ENCODE measurements at regions not wholly inside any gene's neighbourhood (a gene's known extent, or its start where the extent isn't known, plus 50 kb on each side); places are given as distances from the start of the nearest gene placed in this dataset.

DNA sequence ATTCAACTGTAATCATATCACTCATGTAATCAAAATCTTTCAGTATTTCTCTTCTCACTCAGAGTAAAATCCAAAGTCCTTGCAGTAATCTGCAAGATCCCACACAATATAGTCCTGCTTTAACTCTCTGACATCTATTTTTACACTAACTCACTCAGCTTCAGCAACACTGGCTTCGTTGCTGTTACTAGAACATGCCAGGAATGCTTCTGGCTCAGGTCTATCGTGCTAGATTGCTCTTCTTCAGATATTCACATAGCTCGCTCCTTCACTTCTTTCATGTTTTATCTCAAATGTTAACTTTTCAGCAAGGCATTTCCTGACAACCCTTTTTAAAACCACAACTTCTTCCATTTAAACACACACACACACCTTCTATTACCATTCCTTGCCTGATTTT is 331.7 kb upstream of the HTR2C start:
- H2AFZ ChIP-seq (ENCODE audit: low read length), result no peak overlapping the region
- H3K9ac ChIP-seq (ENCODE audit: low read depth, low read length, poor library complexity, severe bottlenecking), result no peak overlapping the region
- TF ChIP-seq EZH2phosphoT487 (IDR thresholded peaks at IDR 0.05; ENCODE audit: borderline replicate concordance) (no peak), CTCF (conservative IDR thresholded peaks at IDR 0.05; ENCODE audit: low read length) (no peak)
- no peaks in the 10 kb centered on the region for H3F3A ChIP-seq (ENCODE audit: low read depth)
- no peaks in the 10 kb centered on the region for H3K79me2 ChIP-seq (ENCODE audit: insufficient read depth, low read length)
- no peaks in the 10 kb centered on the region for H4K20me1 ChIP-seq (ENCODE audit: insufficient read depth, low read length, poor library complexity, severe bottlenecking)
- no peak overlapping the region for H3K4me3 ChIP-seq (ENCODE audit: low read length, poor library complexity, severe bottlenecking)
- no peaks in the 10 kb centered on the region for H3K27me3 ChIP-seq (ENCODE audit: insufficient read depth, low read length, poor library complexity, severe bottlenecking)
- no peaks in the 10 kb centered on the region for H3K36me3 ChIP-seq (ENCODE audit: insufficient read depth, low read length)
- no peaks in the 10 kb centered on the region for H3K4me1 ChIP-seq (ENCODE audit: insufficient read depth, low read length, poor library complexity, severe bottlenecking)
- H3K9me2 ChIP-seq (replicated peaks; ENCODE audit: low read depth, low read length), result no peaks in the 10 kb centered on the region
- no peak overlapping the region for H3K4me2 ChIP-seq (ENCODE audit: low read depth, low read length, poor library complexity, severe bottlenecking)
- no peaks in the 10 kb centered on the region for H3K9me3 ChIP-seq (ENCODE audit: insufficient read depth, low read depth, low read length)

GRCh38 chrX:114251575-114251974 is 332.3 kb upstream of the HTR2C start:
- no peak overlapping the region for H3K4me3 ChIP-seq (ENCODE audit: low read length, poor library complexity, severe bottlenecking)
- H3K27me3 ChIP-seq (ENCODE audit: insufficient read depth, low read length, poor library complexity, severe bottlenecking), result no peaks in the 10 kb centered on the region
- H4K20me1 ChIP-seq (ENCODE audit: insufficient read depth, low read length, poor library complexity, severe bottlenecking), result no peaks in the 10 kb centered on the region
- H3K4me2 ChIP-seq (ENCODE audit: low read depth, low read length, poor library complexity, severe bottlenecking), result no peak overlapping the region
- TF ChIP-seq CTCF (conservative IDR thresholded peaks at IDR 0.05; ENCODE audit: low read length) (no peak), EZH2phosphoT487 (IDR thresholded peaks at IDR 0.05; ENCODE audit: borderline replicate concordance) (no peak)
- H3K36me3 ChIP-seq (ENCODE audit: insufficient read depth, low read length), result no peaks in the 10 kb centered on the region
- no peaks in the 10 kb centered on the region for H3F3A ChIP-seq (ENCODE audit: low read depth)
- H3K79me2 ChIP-seq (ENCODE audit: insufficient read depth, low read length), result no peaks in the 10 kb centered on the region
- H3K9me2 ChIP-seq (replicated peaks; ENCODE audit: low read depth, low read length), result no peaks in the 10 kb centered on the region
- no peaks in the 10 kb centered on the region for H3K4me1 ChIP-seq (ENCODE audit: insufficient read depth, low read length, poor library complexity, severe bottlenecking)
- H3K9ac ChIP-seq (ENCODE audit: low read depth, low read length, poor library complexity, severe bottlenecking), result no peak overlapping the region
- H2AFZ ChIP-seq (ENCODE audit: low read length), result no peak overlapping the region
- H3K9me3 ChIP-seq (ENCODE audit: insufficient read depth, low read depth, low read length), result no peaks in the 10 kb centered on the region

GRCh38 chrX:114221445-114221844 is 362.4 kb upstream of the HTR2C start:
- Histone ChIP-seq H4K20me1 (ENCODE audit: insufficient read depth, low read length, poor library complexity, severe bottlenecking) (no peaks in the 10 kb centered on the region), H3K27me3 (ENCODE audit: insufficient read depth, low read length, poor library complexity, severe bottlenecking) (no peaks in the 10 kb centered on the region), H3K9ac (ENCODE audit: low read depth, low read length, poor library complexity, severe bottlenecking) (no peak overlapping the region), H3K9me3 (ENCODE audit: insufficient read depth, low read depth, low read length) (no peaks in the 10 kb centered on the region), H3K9me2 (replicated peaks; ENCODE audit: low read depth, low read length) (no peaks in the 10 kb centered on the region), H3K4me2 (ENCODE audit: low read depth, low read length, poor library complexity, severe bottlenecking) (no peak overlapping the region), H3K36me3 (ENCODE audit: insufficient read depth, low read length) (no peaks in the 10 kb centered on the region), H3F3A (ENCODE audit: low read depth) (no peaks in the 10 kb centered on the region), H3K4me1 (ENCODE audit: insufficient read depth, low read length, poor library complexity, severe bottlenecking) (no peaks in the 10 kb centered on the region), H2AFZ (ENCODE audit: low read length) (no peak overlapping the region), H3K79me2 (ENCODE audit: insufficient read depth, low read length) (no peaks in the 10 kb centered on the region), H3K4me3 (ENCODE audit: low read length, poor library complexity, severe bottlenecking) (no peak overlapping the region)
- TF ChIP-seq EZH2phosphoT487 (IDR thresholded peaks at IDR 0.05; ENCODE audit: borderline replicate concordance) (no peak), CTCF (conservative IDR thresholded peaks at IDR 0.05; ENCODE audit: low read length) (no peak)
